HG02571 (cell line): ENCODE measurements at regions not wholly inside any gene's neighbourhood (a gene's known extent, or its start where the extent isn't known, plus 50 kb on each side); places are given as distances from the start of the nearest gene placed in this dataset.
"Not testable (repeated sequence)": the region's sequence is repeated elsewhere in the genome, so short reads cannot be mapped to it uniquely, and the experiment has no call there.

Experiments
- ATAC-seq: cut with Tn5 transposase; IDR thresholded peaks from one replicate; pipeline ENCODE4 v1.9.1; 2021; ENCODE audit warnings: mild to moderate bottlenecking, moderate library complexity; ENCODE audit not compliant: unreplicated experiment

DNA sequence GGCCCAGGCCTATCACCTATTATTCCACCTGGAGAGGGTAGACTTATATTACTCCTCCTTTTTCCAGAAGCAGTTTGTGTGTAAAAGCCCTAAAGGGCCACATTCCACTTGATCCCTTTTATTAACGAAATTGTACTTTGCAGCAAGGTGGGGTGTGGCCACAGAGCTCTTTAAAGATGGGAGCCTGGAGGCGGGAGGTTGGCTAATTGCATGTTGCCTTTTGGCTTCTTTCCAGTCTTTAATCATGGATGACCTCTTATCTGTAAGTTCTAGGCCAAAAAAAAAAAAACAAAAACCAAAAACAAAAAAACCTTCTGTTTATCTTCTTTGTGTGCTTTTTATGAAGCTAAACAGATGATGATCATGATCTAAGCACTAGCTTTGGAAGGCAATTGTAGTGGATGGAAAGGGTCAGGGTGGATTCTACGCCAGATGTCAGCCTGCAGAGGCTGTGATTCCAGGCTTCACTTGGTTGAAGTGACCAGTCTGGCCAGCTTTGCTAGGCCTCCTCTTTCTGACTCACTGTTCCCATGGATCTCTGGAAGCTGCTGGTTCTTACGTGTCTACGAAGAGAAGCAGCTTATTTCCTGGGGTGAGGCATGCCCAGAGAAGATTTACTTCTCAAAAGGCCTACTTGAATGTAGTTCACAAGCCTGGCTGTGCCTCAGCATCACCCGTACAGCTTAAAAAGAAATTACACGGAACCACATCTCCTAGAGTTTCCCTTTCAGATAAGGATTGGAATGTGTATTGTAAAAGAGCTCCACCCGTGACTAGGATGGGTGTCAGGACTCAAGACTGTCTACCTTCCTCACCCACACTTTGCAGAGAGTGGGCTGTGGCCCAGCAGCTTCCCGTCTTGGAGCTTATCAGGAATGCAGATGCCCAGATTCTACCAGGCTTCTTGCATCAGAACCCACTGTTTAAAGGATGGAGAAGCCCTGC lies 330.9 kb upstream of the C2CD4B start:
- no peak for ATAC-seq

DNA sequence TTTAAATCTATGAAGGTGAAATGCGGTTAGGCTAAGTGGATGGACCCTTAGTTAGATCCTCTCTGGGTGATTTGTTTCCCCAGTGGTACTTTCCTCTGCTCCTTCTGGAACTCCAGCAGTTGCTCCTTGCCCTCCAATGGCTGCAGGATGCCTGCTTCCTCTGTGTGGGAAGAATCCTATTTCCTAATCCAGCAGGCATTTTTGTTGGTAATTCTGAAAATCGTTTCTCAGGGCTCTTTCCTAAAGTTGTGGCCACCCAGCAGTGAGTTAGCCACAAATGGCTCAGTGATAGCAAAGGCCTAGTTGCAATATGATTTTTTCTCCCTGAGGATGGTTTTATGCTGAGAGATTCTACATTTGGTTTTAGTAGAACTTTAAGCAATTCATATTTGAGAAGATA lies 332.3 kb upstream of the C2CD4B start:
- no peak for ATAC-seq

DNA sequence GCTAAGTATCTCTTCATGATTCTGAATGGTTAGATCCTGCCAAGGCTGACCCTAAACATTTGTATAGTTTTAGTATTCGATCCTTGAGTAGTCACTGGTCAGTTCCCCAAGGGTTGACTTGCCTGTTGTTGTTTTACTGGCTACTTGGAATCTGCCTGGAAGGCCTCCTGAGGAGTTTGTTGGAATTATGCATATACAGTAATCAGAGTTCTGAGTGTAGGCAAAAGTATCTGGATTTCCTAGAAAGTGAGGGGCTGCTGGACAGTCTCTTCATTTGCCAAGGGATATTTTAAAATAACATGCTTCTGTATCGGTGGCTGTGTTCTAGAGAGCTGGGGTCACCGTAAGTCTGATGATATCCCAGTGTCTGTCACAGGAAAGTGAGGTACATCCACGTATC lies 333.2 kb upstream of the C2CD4B start:
- ATAC-seq = no peak

DNA sequence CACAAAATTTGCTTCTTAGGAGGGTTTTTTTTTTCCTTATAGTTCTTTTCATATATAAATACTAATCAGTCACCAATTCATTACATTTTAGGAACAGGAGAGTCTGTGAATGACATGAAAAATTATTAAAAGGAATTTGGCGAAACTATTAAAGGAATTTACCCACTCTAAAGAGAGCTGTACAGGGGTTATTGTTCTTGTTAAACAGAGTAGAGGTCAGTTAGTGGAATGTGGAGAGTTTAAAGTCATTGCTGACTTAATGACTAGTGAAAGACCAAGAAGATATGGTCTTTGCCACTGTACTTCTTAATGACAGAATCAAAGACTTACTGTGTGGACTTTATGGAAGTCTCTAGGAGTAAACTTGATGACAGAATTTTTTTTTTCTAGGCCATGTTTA lies 333.6 kb upstream of the C2CD4B start:
- ATAC-seq = no peak

DNA sequence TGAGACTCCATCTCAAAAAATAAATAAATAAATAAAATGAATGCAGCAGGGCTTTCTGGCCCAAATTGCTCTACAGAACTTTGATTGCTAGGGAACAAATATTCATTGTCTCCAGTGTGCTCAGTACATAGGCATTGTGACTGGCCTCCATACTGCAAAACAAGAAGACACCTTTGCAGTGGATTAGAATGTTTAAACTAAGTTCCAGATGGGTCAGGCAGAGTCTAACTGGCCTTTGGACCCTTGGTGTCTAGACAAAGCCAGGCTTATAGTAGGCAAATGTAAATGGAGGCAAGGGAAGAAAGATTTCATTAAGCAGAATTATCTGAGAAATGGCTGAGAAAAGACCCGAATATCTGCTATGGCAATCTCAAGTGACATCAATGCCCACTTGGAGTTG lies 335.2 kb upstream of the C2CD4B start:
- ATAC-seq = no peak

DNA sequence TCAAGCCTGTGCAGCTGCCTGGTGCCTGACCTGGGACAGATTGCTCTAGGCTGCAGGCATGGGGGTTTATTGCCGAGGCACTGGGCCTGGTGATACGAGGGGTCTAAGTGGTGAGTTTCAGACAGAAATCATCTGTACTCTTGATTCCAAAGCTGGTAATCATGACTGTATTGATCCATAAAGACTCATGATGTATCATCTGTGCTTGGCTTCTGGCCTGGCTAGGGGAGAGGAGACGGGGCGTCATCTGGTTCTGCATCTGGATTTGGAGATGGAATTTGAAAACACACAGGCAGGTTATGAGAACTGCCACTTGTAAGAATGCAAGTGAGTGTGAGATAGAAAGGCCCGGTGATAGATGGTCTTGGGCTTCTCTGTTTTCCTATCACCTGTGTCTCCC lies 337.4 kb upstream of the C2CD4B start:
- ATAC-seq = no peak

DNA sequence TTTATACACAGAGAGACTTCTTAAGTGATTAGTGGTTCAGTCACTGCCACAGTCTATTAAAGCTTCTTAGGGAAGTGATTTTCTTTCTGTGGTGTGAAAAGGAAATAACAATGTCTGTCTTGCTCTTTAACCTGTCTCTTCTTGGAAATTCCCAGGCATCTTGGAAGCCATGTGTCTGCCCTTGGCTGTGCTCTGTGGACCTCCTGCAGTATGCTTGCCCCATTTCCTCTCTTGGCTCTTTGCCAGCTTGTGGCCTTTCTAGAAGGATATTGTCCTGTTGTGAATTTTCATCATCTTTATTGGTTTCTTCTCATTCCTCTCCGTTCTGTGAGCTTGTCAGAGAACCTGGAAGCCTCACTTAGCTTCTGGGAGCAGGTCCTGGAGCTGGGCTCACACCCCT lies 338.4 kb upstream of the C2CD4B start:
- ATAC-seq = no peak

DNA sequence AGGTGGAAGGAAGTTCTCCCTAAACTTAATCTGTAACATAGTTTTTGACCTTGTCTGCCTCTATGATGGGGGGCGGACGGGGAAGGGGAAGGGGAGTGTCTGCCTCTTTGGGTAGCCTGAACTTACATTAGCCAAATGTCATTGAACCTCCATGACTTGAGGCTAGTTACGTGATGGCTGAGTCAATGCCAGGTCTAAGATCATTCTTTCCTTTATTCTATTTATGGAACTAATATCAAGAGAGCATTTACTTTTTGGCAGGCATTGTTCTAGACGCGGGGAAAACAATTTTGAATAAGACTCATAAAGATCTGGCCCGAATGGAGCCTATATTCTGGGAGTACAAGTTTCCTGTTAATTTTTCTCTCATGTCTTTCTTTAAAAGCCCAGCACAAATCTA lies 340.7 kb upstream of the C2CD4B start:
- no peak for ATAC-seq

DNA sequence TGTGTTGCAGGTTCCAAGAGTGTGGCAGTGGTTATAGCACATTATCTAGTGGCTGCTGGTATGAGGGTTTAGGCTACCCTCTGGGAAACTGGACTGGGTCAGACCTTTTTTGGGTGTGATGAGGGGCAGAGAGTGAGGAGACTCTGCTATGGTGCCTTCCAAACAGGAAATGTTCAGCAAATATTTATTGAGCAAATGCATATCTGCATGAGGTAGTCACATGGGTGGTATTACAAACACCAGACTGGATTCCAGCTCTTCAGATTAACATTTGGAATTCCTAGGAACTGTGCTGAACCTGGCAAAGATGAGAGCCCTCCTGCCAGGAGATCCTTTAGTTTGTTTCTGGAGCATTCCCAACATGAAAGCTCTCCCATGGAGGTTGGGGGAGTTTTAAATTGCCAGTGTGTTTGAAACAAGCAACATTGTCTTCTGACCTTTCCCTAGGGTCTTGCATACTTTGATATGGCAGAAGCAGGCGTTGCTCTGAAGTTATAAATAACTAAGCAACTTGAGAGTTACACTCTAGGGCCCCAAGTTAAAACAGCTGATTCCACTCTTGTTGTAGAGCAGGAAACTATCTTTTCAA lies 341.2 kb upstream of the C2CD4B start:
- no peak for ATAC-seq

DNA sequence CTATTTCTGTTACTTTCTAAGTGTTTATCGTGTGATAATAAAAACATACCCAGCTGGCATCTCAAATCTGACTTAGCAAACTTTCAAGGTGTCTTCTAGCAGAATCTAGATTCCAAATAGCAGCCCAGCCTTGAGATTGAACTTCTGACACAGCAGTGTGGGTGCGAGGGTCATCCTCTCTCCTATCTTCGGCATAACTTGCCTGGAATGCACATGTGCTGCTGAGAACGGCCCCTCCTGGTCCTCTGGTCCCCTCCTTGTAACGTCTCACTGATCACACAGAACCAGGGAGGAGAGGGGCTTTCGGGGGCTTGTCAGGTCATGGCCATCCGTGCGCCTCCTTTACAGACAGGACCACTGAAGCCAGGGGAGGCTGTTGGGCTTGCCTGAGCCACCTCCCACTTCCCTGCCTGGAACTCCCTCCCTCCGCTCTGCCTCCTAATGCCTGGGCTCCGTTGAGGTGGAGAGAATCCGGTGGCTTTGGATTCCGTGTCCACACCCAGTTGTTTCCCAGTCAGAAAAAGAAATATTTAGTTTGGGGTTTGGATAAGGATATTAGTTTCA lies 344.4 kb upstream of the C2CD4B start:
- no peak for ATAC-seq

DNA sequence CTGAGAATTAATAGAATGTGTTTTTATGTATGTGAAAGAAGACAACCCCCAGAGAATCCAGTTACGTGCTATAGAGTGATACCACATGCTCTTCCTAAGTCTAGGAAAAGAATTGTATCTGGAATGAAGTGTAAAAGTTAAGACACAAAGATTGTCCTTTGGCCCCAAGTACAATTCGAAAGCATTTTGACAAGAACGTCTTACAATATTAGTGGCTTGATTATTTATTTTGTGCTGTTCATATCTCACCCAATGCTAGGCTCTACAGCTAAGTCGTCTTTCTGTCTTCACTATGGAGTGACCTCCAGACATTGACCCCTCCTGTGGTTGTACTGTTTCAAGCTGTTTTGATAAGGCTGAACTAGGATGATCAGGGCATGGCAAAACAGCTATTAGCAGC lies 345.7 kb upstream of the C2CD4B start:
- ATAC-seq = no peak

DNA sequence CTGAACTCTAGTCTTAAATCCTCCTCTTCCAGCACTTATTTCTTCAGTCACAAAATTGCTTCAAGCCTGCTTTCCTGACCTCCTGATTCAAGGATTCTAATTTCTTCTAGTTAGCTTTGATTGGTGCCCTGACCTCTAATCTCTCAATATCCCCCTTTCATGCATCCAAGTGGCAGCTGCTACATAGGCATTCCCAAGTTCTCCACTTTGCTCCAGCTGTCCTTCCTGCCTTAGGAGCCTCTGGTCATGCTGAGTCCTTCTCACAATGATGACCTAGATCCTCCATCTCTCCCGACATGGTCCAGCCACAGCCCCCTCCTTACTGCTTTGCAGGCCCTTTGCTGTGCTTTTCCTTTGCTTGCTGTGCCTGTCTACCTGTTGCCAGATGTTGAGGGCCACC lies 347.8 kb upstream of the C2CD4B start:
- ATAC-seq = no peak

DNA sequence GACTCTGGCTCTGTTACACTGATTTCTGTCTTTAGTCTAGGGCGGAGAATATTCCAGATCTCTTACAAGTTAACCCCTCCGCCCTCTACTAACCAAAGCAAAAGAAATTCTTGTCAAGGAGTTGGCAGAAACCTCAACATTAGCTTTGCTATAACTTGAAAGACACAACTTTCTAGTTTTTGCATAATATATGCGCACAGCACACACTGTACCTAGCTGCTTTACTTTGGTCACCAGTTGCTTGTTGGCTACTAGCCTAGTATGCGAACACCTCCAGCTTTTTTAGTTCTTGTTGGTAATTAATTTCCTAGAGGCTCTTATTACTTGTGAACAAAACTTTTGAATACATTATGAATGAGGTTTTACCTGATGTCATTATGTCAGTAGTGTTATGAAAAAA lies 348.8 kb upstream of the C2CD4B start:
- ATAC-seq = no peak

DNA sequence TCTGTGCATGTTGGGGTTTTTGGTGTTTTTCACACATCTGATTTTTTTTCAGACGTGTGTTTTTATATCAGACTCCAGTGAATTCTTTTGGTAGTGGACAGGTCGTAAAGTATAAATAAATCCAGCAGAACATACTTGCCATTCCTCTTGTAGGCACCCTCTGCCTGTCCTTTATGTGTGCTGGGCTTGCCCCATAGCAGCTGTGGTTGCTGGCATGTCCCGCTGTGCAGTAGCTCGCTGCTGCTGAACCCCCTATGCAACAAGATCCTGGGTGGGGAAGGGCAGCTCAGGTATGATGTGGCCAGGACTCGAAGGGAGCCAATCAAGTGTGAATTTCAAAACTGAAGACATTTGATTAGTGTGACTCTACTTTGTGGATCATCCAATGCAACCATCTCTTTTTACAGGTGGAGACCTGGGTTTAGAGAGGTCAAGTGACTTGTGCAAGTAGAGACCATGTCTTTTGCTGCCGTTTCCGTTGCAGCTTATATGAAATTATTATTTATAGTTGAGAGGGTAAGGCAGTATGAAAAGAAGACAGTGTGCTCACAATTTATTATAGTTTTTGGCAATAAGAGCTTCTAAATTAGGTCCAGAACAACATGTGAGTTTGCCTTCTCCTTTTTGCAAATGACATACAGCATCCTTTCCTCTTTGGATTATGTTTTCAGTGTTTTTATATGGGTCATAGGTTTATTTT lies 350.8 kb upstream of the C2CD4B start:
- ATAC-seq = no peak

DNA sequence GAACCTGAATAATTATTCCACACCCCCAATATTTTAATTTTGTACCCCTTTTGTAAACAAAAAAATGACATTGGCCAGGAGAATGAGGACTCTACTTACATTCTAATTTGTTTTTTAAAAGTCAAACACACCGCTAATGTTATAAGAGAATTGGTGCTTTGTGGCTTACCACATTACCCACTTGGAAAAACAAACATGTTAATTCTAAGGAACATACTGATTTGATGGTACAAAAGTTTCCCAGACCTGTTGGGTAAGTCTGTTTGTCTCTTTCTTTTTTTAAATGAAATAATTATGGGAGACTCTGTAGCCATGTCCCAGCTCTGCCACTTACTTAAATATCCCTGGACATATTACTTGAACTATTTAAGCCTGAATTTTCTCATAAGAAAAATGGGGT lies 352.5 kb upstream of the C2CD4B start:
- ATAC-seq = no peak

DNA sequence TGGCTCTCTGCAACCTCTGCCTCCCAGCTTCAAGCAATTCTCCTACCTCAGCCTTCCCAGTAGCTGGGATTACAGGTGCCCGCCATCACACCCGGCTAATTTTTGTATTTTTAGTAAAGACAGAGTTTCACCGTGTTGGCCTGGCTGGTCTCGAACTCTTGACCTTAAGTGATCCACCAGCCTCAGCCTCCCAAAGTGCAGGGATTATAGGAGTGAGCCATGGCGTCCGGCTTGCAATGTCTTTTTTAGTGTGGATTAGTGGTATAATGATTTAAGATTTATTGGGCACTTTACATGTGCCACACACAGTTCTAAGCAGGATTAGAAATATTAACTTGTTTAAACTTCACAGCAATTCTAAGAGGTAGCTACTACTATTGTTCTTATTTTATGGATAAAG lies 353.6 kb upstream of the C2CD4B start:
- not testable (repeated sequence) for ATAC-seq

DNA sequence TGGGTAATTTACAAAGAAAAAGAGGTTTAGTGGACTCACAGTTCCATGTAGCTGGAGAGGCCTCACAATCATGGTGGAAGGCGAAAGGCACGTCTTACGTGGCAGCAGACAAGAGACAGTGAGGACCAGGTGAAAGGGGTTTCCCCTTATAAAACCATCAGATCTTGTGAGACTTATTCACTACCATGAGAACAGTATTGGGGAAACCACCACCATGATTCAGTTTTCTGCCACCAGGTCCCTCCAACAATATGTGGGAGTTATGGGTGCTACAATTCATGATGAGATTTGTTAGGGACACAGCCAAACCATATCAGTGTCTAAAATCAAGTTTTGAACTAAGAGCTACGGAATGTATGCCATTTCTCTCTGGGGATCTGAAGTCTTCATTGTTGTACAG lies 354.8 kb upstream of the C2CD4B start:
- no peak for ATAC-seq

DNA sequence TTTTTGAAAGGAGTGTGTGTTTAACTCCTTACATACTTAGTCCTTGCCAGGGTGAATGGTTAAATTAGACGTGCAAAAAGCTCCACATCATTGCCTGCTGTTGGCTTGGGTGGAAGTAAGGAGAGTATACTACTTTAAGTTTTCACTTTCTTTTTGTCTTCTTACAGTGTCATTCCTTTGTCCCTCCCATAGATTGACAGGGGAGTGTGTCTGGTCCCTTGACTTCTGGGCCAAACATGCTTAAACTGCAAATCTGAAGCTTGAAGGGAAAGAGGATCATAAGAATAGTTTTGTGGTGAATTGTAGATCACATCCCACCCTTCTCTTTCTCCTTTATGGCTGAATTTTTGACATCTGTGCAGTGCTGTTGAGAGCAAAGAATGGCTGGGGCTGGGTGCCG lies 355.8 kb upstream of the C2CD4B start:
- ATAC-seq = no peak

DNA sequence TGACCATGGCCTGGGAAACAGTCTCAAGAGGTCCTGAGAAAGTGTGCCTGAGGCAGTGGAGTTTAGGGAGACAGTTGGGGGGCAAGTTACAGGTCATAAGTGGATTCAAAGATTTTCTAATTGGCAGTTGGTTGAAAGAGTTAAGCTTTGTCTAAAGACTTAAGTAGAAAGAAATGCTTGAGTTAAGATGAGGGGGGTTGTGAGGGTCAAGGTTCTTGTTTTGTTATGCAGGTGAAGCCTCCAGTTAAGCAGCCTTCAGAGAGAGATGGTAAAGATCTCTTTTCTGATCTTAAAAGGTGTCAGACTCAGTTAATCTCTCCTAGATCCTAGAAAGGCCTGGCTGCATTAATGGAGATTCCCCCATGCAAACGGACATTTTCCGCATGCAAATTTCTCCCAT lies 356.3 kb upstream of the C2CD4B start:
- ATAC-seq = no peak

DNA sequence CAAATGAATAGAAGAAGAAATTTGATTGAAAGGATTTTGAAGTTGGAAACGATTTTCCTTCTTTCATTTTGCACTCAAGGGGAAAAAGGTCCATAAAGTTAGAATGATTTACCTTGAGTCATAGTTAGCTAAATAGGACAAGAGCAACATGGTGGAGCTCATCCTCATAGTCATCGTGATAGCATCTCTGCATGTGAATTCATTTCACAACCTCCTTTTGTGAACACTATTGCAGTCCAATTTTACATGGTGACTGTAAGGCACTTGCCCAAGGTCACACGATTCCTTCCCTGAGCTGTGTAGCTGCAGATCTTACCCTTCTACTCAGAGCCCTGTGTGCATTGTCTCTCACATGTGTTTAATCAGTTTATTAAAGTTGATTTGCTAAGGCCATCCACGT lies 359.8 kb upstream of the C2CD4B start:
- no peak for ATAC-seq

DNA sequence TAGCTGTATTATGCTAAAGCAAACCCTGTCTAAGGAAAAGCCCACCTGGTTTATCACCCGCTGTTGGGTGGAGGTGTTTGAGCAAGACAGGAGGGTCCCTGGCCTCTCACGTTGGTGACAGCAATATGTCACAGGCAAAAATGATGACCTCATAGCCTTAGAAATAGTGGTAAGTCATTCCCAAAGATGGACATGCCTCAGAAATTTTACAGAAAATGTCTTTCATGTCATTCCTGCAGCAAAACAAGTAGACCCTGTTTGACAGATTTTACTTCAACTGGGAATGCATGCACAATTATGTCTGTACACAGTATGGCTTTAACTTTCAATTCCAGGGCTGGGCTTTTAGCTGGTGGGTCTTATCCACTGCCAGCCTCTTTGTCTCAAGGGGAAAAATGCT lies 362.3 kb upstream of the C2CD4B start:
- ATAC-seq = no peak

DNA sequence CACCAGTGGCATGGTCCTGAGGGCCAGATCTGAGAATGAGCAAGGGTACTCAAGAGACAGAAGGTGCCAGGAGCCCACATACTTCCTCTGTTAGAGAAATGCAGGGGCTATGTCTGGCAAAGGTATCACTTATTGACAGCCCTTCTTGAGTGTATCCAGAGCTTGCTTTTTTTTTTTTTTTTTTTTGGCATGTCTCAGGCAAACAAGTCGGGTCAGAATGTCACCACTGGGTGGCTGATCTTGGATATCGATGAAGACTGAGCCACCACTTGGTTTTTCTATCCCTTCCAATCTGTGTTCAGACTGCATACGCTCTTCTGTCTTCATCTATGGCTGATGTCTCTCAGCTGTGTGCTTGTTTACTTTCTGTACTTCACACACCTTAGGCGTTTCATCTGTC lies 363.4 kb upstream of the C2CD4B start:
- ATAC-seq = no peak
